ENCODE measurements at regions not wholly inside any gene's neighbourhood (a gene's known extent, or its start where the extent isn't known, plus 50 kb on each side); places are given as distances from the start of the nearest gene placed in this dataset.

GRCh38 chr4:111464251-111465045, 680.8 kb upstream of the FAM241A start:
- TF ChIP-seq EZH2 (IDR thresholded peaks at IDR 0.05; ENCODE audit: borderline replicate concordance, low read depth, low read length, severe bottlenecking): no peak
- no peak for TF ChIP-seq POLR2AphosphoS5 (IDR thresholded peaks at IDR 0.05; ENCODE audit: insufficient read depth, low read depth, low read length)
- TF ChIP-seq FOS (IDR thresholded peaks at IDR 0.05; ENCODE audit: borderline replicate concordance, insufficient read depth, low read length): no peak
- no peak for TF ChIP-seq JUN (IDR thresholded peaks at IDR 0.05; ENCODE audit: borderline replicate concordance, insufficient read depth, insufficient read length, low read depth)
- TF ChIP-seq GATA2 (IDR thresholded peaks at IDR 0.05; ENCODE audit: insufficient read depth, insufficient read length, low read depth, low read length): no peak
- TF ChIP-seq POLR2A (IDR thresholded peaks at IDR 0.05; ENCODE audit: low read depth, low read length): no peak
- TF ChIP-seq MAX (IDR thresholded peaks at IDR 0.05; ENCODE audit: insufficient read depth, insufficient read length): no peak
- TF ChIP-seq CTCF (IDR thresholded peaks at IDR 0.05; ENCODE audit: extremely low read depth in 1 of 2, insufficient read depth in 1 of 2, low read depth in 1 of 2, low read length in 2 of 2): no peak
- TF ChIP-seq MYC (IDR thresholded peaks at IDR 0.05; ENCODE audit: low read depth, low read length): no peak
- Histone ChIP-seq H2AFZ (ENCODE audit: low read depth, low read length) (no peak overlapping the region), H3K4me3 (replicated peaks in 1 of 3; ENCODE audit: insufficient read depth in 1 of 3, low read depth in 1 of 3, low read length in 3 of 3) (no peak overlapping the region), H3K9ac (replicated peaks; ENCODE audit: extremely low read depth, insufficient read depth, low read length) (no peak overlapping the region), H3K9me1 (replicated peaks; ENCODE audit: control insufficient read depth, extremely low read depth, insufficient read depth, low read length) (no peaks in the 10 kb centered on the region), H3K4me1 (ENCODE audit: control insufficient read depth, extremely low read depth, insufficient read depth, low read length) (no peaks in the 10 kb centered on the region), H3K9me3 (replicated peaks; ENCODE audit: control insufficient read depth, insufficient read depth, low read length) (no peaks in the 10 kb centered on the region), H3K36me3 (ENCODE audit: control insufficient read depth in 2 of 2, extremely low read depth in 1 of 2, insufficient read depth in 2 of 2, low read length in 2 of 2) (no peaks in the 10 kb centered on the region), H3K79me2 (ENCODE audit: control insufficient read depth, insufficient read depth, low read length) (no peaks in the 10 kb centered on the region), H3K27ac (ENCODE audit: insufficient read depth, low read depth, low read length) (no peak overlapping the region), H3K27me3 (ENCODE audit: control insufficient read depth in 2 of 2, insufficient read depth in 2 of 2, low read length in 2 of 2) (no peaks in the 10 kb centered on the region), H4K20me1 (replicated peaks; ENCODE audit: control insufficient read depth, extremely low read depth, insufficient read depth, low read length) (no peaks in the 10 kb centered on the region), H3K4me2 (ENCODE audit: insufficient read depth, low read length) (no peak overlapping the region)
- ChIA-PET POLR2A (no interaction called here), CTCF (interaction anchor here (1.5 kb wide), 1 partner anchor 567 kb away, joined by 3 read pairs; no protein-coding TSS in a partner anchor)
- dilution Hi-C loops (cut with MboI; ENCODE audit: extremely low pct_ligation_motif_present, low sequenced_read_pairs): no loop called here
- DNase-seq (ENCODE audit: low read depth, low spot score) (no peak), FAIRE-seq (no peak)
- intact Hi-C loops (cut with micrococcal nuclease): no loop called here
- BruUV-seq (replicated peaks): no TSS peak

Measured in endothelial cell of umbilical vein (primary cell).